T-helper 2 cell treated with Interferon-gamma antibody and Interleukin-4, amounts not matched to agents 100 ng/mL and 5 ng/mL, for 36 hours (primary cell): ENCODE measurements at regions not wholly inside any gene's neighbourhood (a gene's known extent, or its start where the extent isn't known, plus 50 kb on each side); places are given as distances from the start of the nearest gene placed in this dataset.

ENCODE experiments used
- intact Hi-C: fragments of 100-400 bp; cut with micrococcal nuclease; formaldehyde crosslinking; loops from one replicate; pipeline ENCODE4 v1.15.1; 2023

GRCh38 chr4:83862471-83862870 lies 326.6 kb downstream of the GPAT3 start:
- intact Hi-C loops: no loop called here

- intact Hi-C loops: no loop called here
Observed at GRCh38 chr4:83860200-83860599, 324.3 kb downstream of the GPAT3 start.

- intact Hi-C loops: no loop called here
Observed at GRCh38 chr4:83858131-83858530, 322.2 kb downstream of the GPAT3 start.

- intact Hi-C loops: no loop called here
Observed at GRCh38 chr4:83855044-83855443, 319.1 kb downstream of the GPAT3 start.

- intact Hi-C loops: no loop called here
Observed at GRCh38 chr4:83852085-83852451, 316.2 kb downstream of the GPAT3 start.

GRCh38 chr4:83851261-83852084 lies 315.6 kb downstream of the GPAT3 start:
- intact Hi-C loops: no loop called here

GRCh38 chr4:83850435-83850834 lies 314.5 kb downstream of the GPAT3 start:
- intact Hi-C loops: no loop called here

GRCh38 chr4:83846193-83846830 lies 310.4 kb downstream of the GPAT3 start:
- intact Hi-C loops: no loop called here

- intact Hi-C loops: no loop called here
Observed at GRCh38 chr4:83839615-83840014, 303.7 kb downstream of the GPAT3 start.

- intact Hi-C loops: no loop called here
Observed at GRCh38 chr4:83837614-83838308, 301.9 kb downstream of the GPAT3 start.

GRCh38 chr4:83833920-83834319 lies 298.0 kb downstream of the GPAT3 start:
- intact Hi-C loops: no loop called here

- intact Hi-C loops: no loop called here
Observed at GRCh38 chr4:83832110-83832825, 296.4 kb downstream of the GPAT3 start.

- intact Hi-C loops: no loop called here
Observed at GRCh38 chr4:83831588-83831987, 295.7 kb downstream of the GPAT3 start.

GRCh38 chr4:83830138-83830888 lies 294.4 kb downstream of the GPAT3 start:
- intact Hi-C loops: no loop called here

- intact Hi-C loops: no loop called here
Observed at GRCh38 chr4:83828601-83829000, 292.7 kb downstream of the GPAT3 start.

GRCh38 chr4:83821493-83821892 lies 285.6 kb downstream of the GPAT3 start:
- intact Hi-C loops: no loop called here

GRCh38 chr4:83819582-83819981 lies 283.7 kb downstream of the GPAT3 start:
- intact Hi-C loops: no loop called here

GRCh38 chr4:83810428-83810827 lies 274.5 kb downstream of the GPAT3 start:
- intact Hi-C loops: no loop called here

GRCh38 chr4:83809581-83809980 lies 273.7 kb downstream of the GPAT3 start:
- intact Hi-C loops: no loop called here

GRCh38 chr4:83793481-83793880 lies 257.6 kb downstream of the GPAT3 start:
- intact Hi-C loops: no loop called here

GRCh38 chr4:83785891-83786290 lies 250.0 kb downstream of the GPAT3 start:
- intact Hi-C loops: no loop called here
